GM18498 (cell line): ENCODE measurements at regions not wholly inside any gene's neighbourhood (a gene's known extent, or its start where the extent isn't known, plus 50 kb on each side); places are given as distances from the start of the nearest gene placed in this dataset.
A peak's percentile ranks its signal among the peaks of the same experiment; 100 is the strongest.
"Not testable (repeated sequence)": the region's sequence is repeated elsewhere in the genome, so short reads cannot be mapped to it uniquely, and the experiment has no call there.

Experiments used
- ATAC-seq: cut with Tn5 transposase; IDR thresholded peaks from one replicate; pipeline ENCODE4 v1.9.1; 2021; ENCODE audit warnings: mild to moderate bottlenecking, moderate library complexity; ENCODE audit not compliant: unreplicated experiment

DNA sequence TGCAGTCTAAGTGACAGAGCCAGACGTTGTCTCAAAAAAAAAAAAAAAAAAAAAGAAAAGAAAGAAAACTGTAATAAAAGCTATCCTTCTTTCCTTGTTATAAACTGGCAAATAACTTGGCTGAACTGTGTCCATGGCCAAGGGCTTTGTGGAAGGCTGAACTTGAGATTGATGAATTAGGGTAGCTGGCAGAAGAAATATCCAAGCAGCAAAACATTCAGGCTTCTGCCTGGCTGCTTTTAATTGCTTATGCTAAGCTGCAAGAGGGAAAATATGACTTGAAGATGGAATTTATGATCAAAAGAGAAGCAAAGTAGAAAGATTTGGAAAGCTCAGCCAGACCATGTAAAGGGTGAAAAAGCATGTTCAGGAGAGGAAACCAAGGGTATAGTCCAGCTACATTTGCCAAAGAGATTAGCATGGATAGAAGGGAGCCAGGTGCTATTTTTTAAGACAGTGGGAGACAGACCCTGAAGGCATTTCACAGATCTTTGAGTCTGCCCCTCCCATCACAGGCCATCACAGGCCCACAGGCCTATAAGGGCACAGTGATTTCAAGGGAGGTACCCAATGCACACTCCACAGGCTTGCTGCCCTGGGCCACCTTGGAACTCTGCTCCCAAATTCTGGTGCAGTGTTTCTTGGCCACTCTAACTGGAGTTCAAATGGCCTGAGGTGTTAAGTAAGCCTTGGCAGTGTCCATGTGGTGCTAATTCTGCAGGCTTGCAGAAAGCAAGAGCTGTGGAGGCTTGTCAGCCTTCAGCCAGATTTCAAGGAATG lies 226.0 kb downstream of the AEBP2 start:
- ATAC-seq = no peak

DNA sequence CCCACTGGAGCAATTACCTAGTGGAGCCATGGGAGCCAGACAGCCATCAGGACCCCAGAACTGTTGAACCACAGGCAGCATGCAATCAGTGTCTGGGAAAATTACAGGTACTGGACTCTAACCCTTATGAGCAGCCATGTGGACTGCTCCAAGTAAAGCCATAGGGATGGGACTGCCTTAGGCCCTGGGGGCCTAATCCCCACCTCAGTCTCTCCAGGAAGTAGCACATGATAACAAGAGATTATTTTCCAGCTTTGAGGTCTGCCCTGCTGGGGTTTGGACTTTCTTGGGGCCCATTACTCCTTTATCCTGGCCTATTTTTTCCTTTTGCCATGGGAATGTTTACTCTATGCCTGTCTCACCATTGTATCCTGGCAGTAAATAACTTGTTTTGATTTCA lies 226.8 kb downstream of the AEBP2 start:
- no peak for ATAC-seq

DNA sequence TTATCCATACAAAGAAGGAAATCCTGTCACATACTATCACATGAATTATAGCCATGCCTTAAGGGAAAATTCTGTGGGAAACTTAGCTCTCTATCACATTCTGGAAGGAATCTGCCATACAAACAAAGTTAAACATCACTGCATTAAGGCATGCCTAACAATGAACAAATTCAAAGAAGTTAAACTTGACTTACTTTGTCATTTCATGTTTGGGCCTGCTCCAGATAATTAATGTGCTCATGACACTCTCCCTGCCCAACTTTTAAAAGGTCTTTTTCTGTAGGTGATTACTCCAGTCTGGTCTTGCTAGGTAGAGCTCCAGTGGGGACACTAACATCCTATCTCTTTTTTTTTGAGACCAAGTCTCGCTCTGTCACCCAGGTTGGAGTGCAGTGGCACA lies 230.5 kb downstream of the AEBP2 start:
- ATAC-seq = no peak

DNA sequence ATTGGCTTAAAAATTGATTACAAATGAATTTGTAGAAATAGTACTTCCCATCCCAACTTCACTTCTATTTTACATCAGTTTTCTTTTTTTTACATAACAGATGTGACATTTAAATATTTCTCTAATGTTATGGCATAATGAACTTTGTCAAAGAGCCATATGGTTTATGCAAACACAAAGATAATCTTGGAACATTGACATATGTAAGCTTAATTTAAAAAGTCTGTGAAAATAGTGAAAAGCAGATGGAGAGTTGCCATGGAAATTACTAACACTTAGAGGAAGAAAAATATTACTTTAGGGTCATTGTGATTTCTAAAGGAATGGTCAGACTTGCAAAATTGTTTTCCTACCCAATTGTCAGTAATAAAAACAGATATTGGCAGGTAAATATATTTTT lies 232.4 kb downstream of the AEBP2 start:
- ATAC-seq = no peak

DNA sequence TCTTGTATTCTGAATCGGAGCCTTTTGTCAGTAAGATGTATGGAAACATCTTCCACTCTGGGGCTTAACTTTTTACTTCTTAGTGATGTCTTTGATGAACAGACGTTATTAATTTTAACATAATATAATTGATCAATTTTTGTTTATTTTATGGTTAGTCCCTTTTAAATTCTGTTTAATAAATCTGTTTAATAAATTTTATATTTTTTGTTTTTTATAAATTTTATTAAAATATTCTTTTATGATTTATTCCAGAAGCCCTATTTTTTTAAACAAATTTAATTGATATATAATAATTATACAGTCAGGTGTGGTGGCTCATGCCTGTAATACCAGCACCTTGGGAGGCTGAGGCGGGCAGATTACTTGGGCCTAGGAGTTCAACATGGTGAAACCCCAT lies 235.1 kb downstream of the AEBP2 start:
- ATAC-seq = no peak

DNA sequence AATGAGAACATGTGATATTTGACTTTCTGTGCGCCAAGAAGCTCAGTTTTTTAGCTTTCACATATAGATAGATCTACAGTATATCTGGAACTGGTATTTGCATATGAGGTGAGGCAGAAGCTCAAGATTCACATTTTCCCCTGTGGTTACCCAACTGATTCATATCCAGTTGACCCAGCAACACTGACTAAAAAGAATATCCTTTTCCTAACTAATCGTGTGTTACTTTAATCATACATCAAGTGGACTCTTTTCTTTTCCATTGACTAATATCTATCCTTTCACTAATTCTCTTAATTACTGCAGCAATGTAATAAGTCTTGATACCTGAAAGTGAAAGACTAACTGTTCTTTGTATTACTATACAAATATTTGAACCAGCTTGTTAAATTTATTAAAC lies 236.1 kb downstream of the AEBP2 start:
- ATAC-seq = peak; percentile 80

DNA sequence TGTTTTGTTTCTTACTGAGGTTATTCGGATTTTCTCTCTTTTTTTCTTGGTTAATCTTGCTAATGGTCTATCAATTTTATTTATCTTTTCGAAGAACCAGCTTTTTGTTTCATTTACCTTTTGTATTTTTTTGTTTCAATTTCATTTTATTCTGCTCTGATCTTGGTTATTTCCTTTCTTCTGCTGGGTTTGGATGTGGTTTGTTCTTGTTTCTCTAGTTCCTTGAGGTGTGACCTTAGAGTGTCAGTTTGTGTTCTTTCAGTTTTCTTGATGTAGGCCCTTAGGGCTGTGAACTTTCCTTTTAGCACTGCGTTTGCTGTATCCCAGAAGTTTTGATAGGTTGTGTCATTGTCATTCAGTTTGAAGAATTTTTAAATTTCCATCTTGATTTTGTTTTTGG lies 239.2 kb downstream of the AEBP2 start:
- not testable (repeated sequence) for ATAC-seq

DNA sequence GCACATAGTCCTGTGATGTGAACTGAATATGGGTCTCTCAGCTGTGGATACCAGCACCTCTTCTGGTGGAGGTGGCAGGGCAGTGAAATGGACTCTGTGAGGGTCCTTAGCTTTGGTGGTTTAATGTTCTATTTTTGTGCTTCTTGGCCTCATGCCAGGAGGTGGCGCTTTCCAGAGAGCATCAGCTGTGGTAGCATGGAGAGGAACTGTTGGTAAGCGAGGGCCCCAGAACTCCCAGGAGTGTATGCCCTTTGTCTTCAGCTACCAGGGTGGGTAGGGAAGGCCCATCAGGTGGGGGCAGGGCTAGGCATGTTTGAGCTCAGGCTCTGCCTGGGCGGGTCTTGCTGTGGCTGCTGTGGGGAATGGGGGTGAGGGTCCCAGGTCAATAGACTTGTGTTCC lies 241.7 kb downstream of the AEBP2 start:
- no peak for ATAC-seq

DNA sequence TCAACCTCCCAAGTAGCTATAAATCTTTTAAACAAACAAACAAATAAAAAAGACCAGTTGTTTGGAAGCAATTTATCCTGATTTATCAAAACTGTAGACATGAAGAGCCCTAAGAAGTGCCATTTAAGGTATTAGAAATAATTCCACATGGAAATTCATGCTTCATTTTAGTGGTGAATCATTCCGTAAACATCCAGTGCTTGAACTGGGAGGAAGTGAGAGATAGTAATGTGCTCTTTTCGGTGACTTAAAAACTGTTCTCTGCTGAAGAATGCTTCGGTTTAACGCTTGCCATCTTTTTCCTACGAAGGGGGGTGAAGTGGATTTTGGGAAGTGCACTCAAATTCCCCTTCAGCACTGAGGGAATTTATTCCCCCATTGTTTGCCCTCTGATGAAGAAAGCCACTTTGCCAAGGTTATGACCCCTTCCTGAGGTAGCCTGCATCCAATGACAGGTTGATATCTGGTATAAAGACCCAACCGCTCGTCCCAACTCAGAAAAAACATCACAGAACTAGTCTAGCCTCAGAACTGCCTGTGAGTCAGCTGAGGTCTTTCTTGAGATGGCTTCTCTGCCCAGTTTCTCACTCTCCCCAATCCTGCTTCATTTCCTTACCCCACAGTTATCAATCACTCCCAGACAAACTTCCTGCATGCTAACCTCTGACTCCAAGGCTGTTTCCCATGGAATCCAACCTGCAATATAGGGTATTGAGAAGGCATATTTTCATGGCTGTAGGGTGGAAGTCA lies 244.1 kb downstream of the AEBP2 start:
- ATAC-seq = no peak

DNA sequence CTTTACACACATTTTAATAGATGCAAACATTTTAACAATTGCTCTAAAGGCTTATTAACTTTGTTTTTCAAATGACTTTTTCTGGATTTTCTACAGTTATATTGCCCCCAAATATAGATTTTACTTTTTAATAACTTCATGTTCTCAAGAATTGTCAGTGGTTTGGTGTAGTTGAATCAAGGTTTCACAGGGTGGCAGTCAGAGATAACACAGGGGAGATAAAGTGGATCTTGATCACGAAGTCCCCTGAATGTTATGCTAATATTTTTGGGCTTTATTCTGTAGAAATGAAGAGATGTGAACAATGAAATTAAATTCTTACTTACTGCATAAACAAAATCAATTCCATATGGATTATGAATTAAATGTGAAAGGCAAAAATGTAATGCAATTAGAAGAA lies 248.1 kb downstream of the AEBP2 start:
- ATAC-seq = no peak

DNA sequence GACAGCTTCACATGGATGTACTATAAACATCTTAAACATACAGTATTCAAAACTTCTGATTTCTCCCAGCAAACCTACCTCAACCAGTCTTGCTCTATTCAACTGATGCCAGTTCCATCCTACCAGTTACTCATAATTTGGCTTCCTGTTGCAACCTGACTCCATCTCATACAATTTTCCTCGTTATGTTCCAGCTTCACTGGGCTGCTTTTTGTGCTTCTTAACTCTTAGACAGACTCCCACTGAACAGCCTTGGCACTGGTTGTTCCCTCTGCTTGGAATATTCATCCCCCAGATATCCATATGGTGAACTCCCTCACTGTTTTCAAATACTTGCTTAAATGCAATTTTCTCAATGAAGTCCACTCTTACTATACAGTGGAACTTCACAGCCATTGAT lies 249.2 kb downstream of the AEBP2 start:
- no peak for ATAC-seq

DNA sequence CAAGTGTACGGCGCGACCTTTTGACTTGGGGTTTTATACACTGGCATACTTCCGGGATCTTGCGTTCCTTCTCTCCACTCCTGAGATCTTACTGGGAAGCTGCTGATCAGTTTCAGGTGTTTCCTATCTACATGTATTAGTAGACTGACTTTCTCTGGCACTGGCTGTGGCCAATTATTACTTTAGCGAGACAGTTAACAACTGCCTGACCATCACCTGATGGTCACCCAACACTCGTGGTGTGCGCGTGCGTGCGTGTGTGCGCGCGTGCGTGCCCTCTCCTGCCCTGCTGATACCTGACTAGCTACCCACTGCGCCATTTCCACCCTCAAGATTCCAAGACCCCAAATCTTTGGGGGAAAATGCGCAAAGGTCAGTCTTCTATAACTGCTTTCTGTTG lies 249.9 kb downstream of the AEBP2 start:
- ATAC-seq = no peak

DNA sequence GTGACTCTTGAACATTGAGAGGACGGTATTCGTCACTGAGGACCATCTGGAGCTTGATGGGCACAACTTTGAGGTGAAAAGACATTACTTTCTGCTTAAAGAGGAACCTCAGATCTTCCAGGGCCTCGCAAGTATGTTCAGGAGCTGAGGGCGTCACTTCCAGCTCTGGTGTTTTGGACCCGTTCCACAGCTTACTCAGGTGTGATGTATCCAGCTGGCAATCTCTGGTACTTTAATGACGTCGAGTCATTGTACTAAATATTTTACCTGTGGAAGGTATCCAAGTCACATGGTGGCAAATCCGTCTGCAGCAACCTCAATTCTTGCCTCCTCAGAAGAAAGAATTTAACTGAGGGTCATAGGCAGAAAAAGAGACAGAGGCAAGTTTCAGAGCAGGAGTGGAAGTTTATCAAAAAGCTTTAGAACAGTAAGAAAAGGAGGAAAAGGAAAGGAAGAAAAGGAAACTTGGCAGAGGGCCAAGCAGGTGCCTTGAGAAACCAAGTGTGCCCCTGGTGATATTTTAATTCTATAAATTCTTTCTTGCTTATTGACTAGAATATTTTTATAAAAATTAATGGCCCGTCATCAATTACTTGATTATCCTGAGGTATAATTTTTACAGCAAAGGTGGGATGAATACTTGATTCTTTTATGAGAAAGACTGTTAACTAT lies 250.6 kb downstream of the AEBP2 start:
- ATAC-seq = no peak

DNA sequence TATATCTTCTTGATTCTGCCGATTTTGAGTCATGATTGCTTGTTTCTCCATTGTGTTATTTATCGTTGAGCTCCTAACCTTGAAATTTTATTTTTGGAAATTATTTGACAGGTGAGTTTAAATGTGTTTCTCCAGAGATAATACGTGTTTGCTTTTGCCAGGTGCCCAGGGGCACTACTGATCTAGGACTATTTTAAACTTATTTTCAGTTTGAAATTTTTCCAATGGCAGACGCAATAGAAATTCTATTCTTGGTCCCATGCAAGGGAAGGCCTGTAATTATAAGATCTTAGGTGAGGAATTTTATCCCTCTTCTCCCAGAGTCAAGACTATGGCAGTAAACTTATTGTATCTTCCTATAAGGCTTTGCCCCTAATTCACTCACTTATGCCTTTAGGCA lies 252.8 kb downstream of the AEBP2 start:
- no peak for ATAC-seq

DNA sequence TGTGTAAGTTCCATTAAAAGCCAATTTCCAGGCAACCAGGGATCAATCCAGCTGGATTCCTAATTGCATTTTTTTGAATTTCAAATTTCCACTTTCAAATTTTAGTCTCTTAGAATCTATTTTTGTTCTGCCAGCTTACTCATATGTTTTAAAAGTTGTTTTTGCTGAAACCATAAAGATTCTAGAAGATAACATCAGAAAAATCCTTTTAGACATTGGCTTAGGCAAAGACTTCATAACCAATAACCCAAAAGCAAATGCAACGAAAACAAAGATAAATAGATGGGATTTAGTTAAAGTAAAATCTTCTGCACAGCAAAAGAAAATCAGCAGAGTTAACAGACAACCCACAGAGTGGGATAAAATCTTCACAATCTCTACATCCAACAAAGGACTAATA lies 253.3 kb downstream of the AEBP2 start:
- ATAC-seq = no peak

DNA sequence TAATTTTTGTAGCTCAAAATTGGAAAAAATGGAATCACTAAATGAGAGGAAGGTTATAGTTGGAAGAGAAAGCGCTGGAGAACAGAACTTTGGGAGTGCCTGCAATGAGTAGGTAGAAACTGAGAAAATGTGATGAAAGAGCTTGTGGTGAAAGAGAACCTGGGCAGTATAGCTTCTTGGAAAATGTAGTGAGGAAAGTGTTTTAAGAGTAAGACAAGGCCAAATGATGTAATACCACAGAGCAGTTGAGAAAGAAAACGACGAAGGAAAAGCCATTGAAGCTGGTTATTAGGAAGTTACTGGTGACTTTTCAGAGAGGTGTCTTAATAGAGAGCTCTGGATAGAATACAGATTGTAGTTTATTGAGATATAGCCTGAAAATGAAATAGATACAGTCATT lies 255.3 kb downstream of the AEBP2 start:
- ATAC-seq = no peak

DNA sequence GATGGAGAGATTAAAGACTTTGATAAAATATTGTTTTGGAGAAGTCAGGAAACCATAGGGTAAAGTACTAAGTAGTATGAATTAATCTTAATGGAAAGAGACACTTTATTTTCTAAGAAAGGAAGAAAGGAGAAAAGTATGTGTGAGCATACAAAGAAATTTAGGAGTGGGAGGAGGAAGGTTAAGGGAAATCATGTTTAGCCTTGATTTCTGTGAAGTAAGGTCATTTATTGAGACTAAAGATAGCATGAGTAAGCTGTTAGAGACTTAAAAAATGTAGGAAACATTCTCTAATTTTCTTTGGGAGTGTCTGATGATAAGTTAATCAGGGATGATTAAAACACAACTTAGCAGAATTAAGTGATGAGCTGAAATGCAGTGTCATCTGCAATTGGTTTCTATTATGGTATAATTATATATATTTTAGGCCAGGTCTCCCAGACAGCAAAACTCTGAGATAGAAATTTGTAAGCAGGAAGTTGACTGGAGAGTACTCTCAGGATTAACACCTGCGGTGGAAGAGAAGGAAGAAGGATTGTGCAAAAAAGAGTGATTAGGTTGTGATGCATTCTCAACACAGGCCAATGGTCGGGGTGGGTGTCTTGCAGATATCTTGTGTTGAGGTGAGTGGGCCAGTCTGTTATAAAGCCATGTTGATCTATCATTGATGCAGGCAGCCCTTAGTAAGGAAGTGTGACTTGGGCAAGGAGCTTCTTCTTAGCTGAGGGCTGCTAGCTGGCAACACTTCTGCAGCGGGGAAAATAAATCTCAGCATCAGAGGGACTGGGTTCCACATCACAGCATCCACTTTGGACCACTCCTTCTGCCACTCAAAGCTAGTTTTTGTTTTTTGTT lies 256.2 kb downstream of the AEBP2 start:
- no peak for ATAC-seq

DNA sequence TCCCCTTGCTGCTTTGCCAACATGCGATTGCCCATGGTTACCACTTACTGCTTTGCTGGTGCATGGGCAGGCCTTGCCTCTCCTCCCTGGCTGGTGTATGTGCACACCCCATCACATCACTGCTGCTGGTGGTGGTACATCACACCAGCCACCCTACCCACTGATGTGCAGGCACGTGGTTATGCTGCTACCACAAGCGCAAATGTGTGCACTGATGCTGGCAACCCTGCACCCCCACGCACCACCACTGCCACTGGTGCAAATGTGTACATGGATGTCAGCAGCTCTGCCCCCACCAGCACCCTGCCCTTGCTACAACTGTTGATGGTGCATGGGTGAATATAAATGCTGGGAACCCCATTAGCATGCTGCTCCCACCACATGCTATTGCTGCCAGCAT lies 261.7 kb downstream of the AEBP2 start:
- ATAC-seq = no peak

DNA sequence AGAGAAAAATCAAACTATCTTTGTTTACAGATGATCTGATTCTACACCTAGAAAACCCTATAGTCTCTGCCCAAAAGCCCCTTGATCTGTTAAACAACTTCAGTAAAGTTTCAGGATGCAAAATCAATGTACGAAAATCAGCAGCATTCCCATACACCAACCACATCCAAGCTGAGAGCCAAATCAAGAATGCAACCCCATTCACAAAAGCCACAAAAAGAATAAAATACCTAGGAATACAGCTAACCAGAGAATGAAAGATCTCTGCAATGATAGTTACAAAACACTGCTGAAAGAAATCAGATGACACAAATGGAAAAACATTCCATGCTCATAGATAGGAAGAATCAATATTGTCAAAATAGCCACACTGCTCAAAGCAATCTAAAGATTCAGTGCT lies 265.7 kb downstream of the AEBP2 start:
- no peak for ATAC-seq

DNA sequence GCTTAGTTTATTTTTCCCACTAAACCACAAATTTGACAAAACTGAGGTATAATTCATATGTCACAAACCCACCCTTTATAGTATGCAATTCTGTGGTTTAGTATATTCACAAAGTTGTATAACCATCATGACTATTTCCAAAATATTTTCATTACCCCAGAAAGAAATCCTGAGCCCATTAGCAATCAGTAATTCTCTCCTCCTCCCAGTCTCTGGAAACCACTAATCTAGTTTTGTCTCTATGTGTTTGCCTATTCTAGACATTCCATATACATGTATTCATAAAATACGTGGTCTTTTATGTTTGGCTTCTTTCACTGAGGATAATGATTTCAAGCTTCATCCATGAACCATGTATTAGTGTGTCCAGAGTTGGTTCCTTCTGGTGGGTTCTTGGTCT lies 267.6 kb downstream of the AEBP2 start:
- no peak for ATAC-seq

DNA sequence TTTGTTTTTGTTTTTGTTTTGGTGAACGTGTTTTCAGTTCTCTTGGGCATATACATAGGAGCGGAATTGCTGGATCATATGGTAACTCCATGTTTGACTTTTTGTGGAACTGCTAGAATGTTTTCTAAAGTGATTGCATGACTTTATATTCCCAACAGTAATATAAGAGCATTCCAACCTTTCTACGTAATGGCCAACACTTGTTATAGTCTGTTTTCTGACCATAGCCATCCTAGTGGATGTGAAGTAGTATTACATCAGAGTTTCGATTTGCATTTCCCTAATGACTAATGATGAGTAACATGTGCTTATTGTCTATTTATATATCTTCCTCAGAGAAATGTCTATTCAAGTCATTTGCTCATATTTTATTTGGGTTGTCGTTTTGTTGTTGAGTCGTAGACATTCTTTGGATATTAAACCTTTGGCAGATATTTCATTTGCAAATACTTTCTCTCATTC lies 268.7 kb downstream of the AEBP2 start:
- ATAC-seq = no peak
